Nephron (organoid): ENCODE measurements at regions not wholly inside any gene's neighbourhood (a gene's known extent, or its start where the extent isn't known, plus 50 kb on each side); places are given as distances from the start of the nearest gene placed in this dataset.

Experiments used
- H3K27ac Mint-ChIP-seq, 3 experiments: 2 replicates each; pipeline ENCODE4 v1.8.0; 2020; ENCODE audit warnings: mixed read lengths in 3 of 3, mild to moderate bottlenecking in 2 of 3, moderate library complexity in 1 of 3
- H3K27me3 Mint-ChIP-seq: 2 replicates; pipeline ENCODE4 v1.8.0; 2021; ENCODE audit warnings: low read depth, mild to moderate bottlenecking, moderate library complexity, mixed read lengths
- H3K36me3 Mint-ChIP-seq: 2 replicates; pipeline ENCODE4 v1.8.0; 2020; ENCODE audit warnings: low read depth, mixed read lengths
- H3K4me1 Mint-ChIP-seq: 2 replicates; pipeline ENCODE4 v1.8.0; 2020; ENCODE audit warnings: mixed read lengths
- H3K4me3 Mint-ChIP-seq, 3 experiments: 2 replicates each; pipeline ENCODE4 v1.8.0; 2020; ENCODE audit warnings: mild to moderate bottlenecking in 3 of 3, mixed read lengths in 3 of 3, moderate library complexity in 2 of 3
- H3K9me3 Mint-ChIP-seq: 2 replicates; pipeline ENCODE4 v1.8.0; 2020; ENCODE audit warnings: mixed read lengths
- TF ChIP-seq, protein P1 (sequence below), 3 experiments: fragments of 200-600 bp; sonication (generic); IDR thresholded peaks; one replicate each; pipeline ENCODE4 v1.5.0; 2021; ENCODE audit warnings: antibody characterized with exemption in 3 of 3; ENCODE audit not compliant: unreplicated experiment in 3 of 3

DNA sequence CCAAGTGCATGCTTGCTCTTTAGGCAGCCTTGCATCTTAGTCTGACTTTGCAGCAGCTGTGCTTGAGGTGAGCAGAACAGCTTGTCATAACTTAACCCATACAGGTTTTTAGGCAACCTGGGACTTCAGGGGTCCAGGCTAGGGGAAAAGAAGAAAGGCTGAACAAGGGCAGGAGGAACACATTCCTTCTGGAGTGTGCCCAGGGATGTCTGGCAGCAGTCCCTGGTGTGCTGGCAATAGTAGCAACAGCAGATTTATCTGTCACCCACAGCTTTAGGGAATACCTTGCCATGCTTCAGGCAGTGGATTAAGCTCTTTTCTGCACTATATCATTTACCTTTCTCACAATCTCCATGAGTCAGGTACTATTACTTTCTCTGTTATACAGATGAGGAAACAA is 513.0 kb downstream of the RAB38 start:
- no peak overlapping the region for H3K4me3 Mint-ChIP-seq
- TF ChIP-seq, protein P1, sequence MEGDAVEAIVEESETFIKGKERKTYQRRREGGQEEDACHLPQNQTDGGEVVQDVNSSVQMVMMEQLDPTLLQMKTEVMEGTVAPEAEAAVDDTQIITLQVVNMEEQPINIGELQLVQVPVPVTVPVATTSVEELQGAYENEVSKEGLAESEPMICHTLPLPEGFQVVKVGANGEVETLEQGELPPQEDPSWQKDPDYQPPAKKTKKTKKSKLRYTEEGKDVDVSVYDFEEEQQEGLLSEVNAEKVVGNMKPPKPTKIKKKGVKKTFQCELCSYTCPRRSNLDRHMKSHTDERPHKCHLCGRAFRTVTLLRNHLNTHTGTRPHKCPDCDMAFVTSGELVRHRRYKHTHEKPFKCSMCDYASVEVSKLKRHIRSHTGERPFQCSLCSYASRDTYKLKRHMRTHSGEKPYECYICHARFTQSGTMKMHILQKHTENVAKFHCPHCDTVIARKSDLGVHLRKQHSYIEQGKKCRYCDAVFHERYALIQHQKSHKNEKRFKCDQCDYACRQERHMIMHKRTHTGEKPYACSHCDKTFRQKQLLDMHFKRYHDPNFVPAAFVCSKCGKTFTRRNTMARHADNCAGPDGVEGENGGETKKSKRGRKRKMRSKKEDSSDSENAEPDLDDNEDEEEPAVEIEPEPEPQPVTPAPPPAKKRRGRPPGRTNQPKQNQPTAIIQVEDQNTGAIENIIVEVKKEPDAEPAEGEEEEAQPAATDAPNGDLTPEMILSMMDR (IDR thresholded peaks at IDR 0.05; ENCODE audit: unreplicated experiment in 3 of 3): no peak

DNA sequence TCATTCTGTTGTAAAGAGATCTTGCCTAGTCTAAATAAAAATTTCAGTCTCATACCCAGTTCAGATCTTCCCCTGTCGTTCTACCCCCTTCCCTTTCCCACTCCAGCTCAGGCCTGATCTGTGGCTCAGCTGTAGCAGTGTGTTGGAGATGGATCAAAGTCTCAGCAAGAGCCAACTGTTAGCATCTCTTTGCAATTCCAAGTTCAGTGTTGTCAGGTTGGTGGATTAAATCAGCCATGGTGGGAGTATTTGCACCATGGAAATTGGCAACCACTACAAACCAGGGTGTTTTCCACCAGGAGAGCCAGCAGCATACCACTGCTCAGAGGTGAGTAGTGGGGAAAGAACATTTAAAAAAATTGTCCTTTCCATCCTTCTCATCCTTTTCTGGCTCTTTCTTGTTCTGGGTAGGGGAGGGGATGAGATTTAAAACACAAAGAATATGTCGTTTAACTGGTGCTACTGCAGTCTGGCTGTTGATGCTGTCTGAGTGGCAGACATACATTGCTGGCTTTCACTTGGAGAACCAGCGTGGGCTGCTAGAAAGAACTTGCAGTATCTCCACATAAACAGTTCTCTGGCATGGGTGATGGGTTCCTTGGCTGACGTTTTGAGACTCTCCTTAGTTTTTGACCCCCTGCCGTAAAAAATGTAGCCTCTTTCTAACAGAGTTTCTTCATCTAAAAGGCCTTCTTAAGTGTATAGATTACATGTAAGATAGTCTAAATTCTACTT is 514.1 kb downstream of the RAB38 start:
- Mint-ChIP-seq H3K4me3 (no peak overlapping the region), H3K9me3 (peaks cover 8% of the 10 kb centered on the region), H3K27ac (peak overlapping the region in 2 of 3 experiments; percentile 77 to 87), H3K27me3 (no peaks in the 10 kb centered on the region), H3K4me1 (peaks cover 36% of the 10 kb centered on the region), H3K36me3 (no peaks in the 10 kb centered on the region)
- TF ChIP-seq, protein P1 (IDR thresholded peaks at IDR 0.05; ENCODE audit: unreplicated experiment in 3 of 3): no peak

More for the DNA sequence above, 513.0 kb downstream of the RAB38 start:
- Mint-ChIP-seq H3K4me1 (peaks cover 36% of the 10 kb centered on the region), H3K36me3 (no peaks in the 10 kb centered on the region), H3K9me3 (peaks cover 4% of the 10 kb centered on the region), H3K27me3 (no peaks in the 10 kb centered on the region), H3K27ac (peak overlapping the region in 2 of 3 experiments; percentile 77 to 87)

DNA sequence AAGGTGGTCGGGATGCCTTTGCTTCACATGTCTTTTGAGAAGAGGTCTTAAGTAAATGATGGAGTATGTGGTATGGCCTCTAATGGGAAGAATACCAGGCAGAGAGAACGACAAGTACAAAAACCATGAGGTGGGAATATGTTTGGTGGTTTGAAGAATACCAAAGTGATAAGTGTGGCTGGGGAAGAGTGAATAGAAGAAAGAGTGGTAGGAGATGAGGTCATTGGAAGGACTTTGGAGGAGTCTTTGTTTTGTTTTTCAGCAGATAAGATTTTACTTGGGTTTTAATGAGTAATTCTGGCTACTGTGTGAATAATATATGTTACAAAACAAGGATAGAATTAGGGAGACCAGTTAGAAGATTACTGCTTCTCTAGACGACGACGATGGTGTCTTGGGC is 515.4 kb downstream of the RAB38 start:
- Mint-ChIP-seq H3K27me3 (no peaks in the 10 kb centered on the region), H3K9me3 (peaks cover 13% of the 10 kb centered on the region), H3K4me1 (peaks cover 36% of the 10 kb centered on the region), H3K36me3 (no peaks in the 10 kb centered on the region), H3K4me3 (no peak overlapping the region), H3K27ac (peak overlapping the region in 2 of 3 experiments; percentile 27 to 87)
- TF ChIP-seq, protein P1 (IDR thresholded peaks at IDR 0.05; ENCODE audit: unreplicated experiment in 3 of 3): no peak

DNA sequence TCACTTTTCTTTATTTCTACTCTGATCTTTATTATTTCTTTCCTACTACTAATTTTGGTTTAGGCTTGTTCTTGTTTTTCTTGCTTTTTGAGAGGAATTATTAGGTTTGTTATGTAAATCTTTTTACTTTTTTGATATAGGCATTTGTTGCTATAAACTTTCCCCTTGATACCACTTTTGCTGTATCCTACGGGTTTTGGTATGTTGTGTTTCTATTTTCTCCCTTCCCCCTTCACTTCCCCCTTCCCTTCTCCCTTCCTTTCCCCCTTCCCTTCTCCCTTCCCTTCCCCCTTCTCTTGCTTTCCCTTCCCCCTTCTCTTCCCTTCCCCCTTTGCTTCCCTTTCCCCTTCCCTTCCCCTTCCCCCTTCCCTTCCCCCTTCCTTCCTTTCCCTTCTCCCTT is 529.6 kb downstream of the RAB38 start:
- Mint-ChIP-seq H3K27me3 (no peaks in the 10 kb centered on the region), H3K4me1 (no peaks in the 10 kb centered on the region), H3K36me3 (no peaks in the 10 kb centered on the region), H3K4me3 (no peak overlapping the region), H3K27ac (no peak overlapping the region), H3K9me3 (peaks cover 3% of the 10 kb centered on the region)
- TF ChIP-seq, protein P1 (IDR thresholded peaks at IDR 0.05; ENCODE audit: unreplicated experiment in 3 of 3): no peak

DNA sequence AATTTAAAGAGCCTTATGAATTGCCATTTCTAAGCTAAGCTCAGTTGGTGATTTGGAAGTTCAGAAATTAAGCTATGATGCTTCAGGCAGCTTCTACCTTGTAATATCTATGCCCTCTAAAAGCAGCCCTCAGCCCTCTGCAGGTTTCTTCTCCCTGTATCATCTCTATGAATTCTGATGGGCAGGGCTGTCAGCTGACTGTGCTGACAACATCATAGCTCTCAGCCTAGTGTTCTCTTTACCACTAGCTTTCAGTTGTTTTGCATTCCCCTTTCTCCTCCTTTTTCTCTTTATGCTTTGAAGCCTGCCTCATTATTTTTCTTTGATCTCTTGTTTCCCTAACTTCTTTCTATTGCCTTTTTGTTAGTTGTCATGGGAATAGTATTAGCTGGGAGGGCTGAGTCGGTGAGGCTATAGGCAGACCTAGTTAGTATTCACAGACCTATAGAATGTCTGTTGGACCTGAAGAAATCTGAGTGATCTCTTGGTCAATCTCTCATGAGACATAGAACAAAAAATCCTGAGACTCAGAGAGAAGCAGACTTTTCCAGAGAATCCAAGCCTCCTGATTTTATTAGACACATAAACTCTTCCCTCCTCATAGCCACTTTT is 535.4 kb downstream of the RAB38 start:
- H3K27ac Mint-ChIP-seq: no peak overlapping the region
- no peak overlapping the region for H3K4me3 Mint-ChIP-seq
- H3K36me3 Mint-ChIP-seq: no peaks in the 10 kb centered on the region
- no peaks in the 10 kb centered on the region for H3K4me1 Mint-ChIP-seq
- H3K9me3 Mint-ChIP-seq: no peaks in the 10 kb centered on the region
- H3K27me3 Mint-ChIP-seq: no peaks in the 10 kb centered on the region
- TF ChIP-seq, protein P1 (IDR thresholded peaks at IDR 0.05; ENCODE audit: unreplicated experiment in 3 of 3): no peak

DNA sequence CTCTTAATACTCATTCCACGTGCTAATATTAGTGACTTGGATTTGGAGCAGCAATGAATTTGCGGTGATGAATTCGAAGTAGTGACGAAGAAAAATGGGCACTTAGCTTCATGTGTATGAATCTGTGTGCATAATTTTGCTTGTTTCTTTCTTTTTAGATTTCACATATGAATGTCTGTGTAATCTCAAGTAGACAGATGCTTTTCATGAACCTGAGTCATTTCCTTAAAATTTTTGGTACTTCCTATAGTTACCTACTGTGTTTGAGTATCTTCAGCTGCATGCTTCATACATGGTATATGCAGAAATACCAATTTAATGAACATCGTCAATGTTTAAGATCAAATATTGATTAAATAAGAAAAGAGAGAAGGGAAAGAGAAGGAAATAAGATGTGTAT is 540.2 kb downstream of the RAB38 start:
- Mint-ChIP-seq H3K9me3 (no peaks in the 10 kb centered on the region), H3K4me3 (no peak overlapping the region), H3K4me1 (no peaks in the 10 kb centered on the region), H3K36me3 (no peaks in the 10 kb centered on the region), H3K27ac (no peak overlapping the region), H3K27me3 (no peaks in the 10 kb centered on the region)
- TF ChIP-seq, protein P1 (IDR thresholded peaks at IDR 0.05; ENCODE audit: unreplicated experiment in 3 of 3): no peak
